GM12878 (cell line): ENCODE measurements at regions not wholly inside any gene's neighbourhood (a gene's known extent, or its start where the extent isn't known, plus 50 kb on each side); places are given as distances from the start of the nearest gene placed in this dataset.

Experiments
- ATAC-seq: fragments of 200-7000 bp; cut with Tn5 transposase; 3 replicates; pipeline ENCODE4 v1.9.1; 2020; ENCODE audit warnings: mild to moderate bottlenecking, moderate library complexity
- BruUV-seq: library from RNA; stranded (reverse); fragments of 400-500 nt; replicated peaks from 2 replicates; lab custom pipeline; 2021; lab: Mats Ljungman, UMichigan
- CTCF ChIA-PET: fragments of 300-600 bp; sonication (Branson Sonifier 250); formaldehyde crosslinking; extraction: SDS; loops from one replicate; lab custom pipeline; 2021; ENCODE audit warnings: inconsistent platforms; lab: Yijun Ruan, JAX
- POLR2A ChIA-PET: fragments of 350-600 bp; formaldehyde crosslinking; extraction: SDS; loops from one replicate; lab custom pipeline; 2021; ENCODE audit warnings: inconsistent platforms; lab: Charles Lee
- RAD21 ChIA-PET: fragments of 300-600 bp; sonication (Branson Sonifier 250); formaldehyde crosslinking; loops from one replicate; lab custom pipeline; 2023; ENCODE audit warnings: antibody characterized with exemption; ENCODE audit not compliant: unreplicated experiment; lab: Charles Lee
- SMC1A ChIA-PET: fragments of 300-600 bp; sonication (Branson Sonifier 250); formaldehyde crosslinking; loops from one replicate; lab custom pipeline; 2023; ENCODE audit not compliant: unreplicated experiment, uncharacterized antibody; lab: Charles Lee
- DNase-seq: peaks from one replicate; pipeline ENCODE4 v3.0.0-alpha.2; 2011; ENCODE audit warnings: low read depth, low spot score
- FAIRE-seq: peaks from 3 replicates; lab custom pipeline; 2011; peaks lifted over from hg19 to GRCh38; lab: Jason Lieb, UNC
- H2AFZ ChIP-seq: 2 replicates; pipeline ENCODE4 v1.6.0; 2011; ENCODE audit warnings: low read depth, low read length, control low read depth; ENCODE audit not compliant: control insufficient read depth
- H3K27ac ChIP-seq: 2 replicates; pipeline ENCODE4 v1.5.1; 2011; ENCODE audit warnings: control low read depth; ENCODE audit not compliant: control insufficient read depth, insufficient read depth
- H3K27me3 ChIP-seq, 2 experiments: replicated peaks in 1 of 2; 2 replicates each; pipeline versions ENCODE4 v1.6.0 to v1.6.1; 2011; ENCODE audit warnings: low read length in 1 of 2; ENCODE audit not compliant: control insufficient read depth in 2 of 2, insufficient read depth in 2 of 2
- H3K36me3 ChIP-seq, 2 experiments: 2 replicates each; pipeline ENCODE4 v1.5.1; 2011; ENCODE audit warnings: low read length in 1 of 2; ENCODE audit not compliant: control insufficient read depth in 2 of 2, insufficient read depth in 2 of 2
- H3K4me1 ChIP-seq: 2 replicates; pipeline ENCODE4 v1.6.1; 2011; ENCODE audit warnings: mild to moderate bottlenecking, low read length, moderate library complexity, mixed read lengths; ENCODE audit not compliant: control insufficient read depth, insufficient read depth
- H3K4me2 ChIP-seq: 2 replicates; pipeline ENCODE4 v1.6.0; 2011; ENCODE audit warnings: control low read depth; ENCODE audit not compliant: control insufficient read depth, insufficient read depth
- H3K4me3 ChIP-seq: fragments of 200-600 bp; sonication (generic); 2 replicates; pipeline ENCODE4 v1.5.1; 2016
- H3K79me2 ChIP-seq: 2 replicates; pipeline ENCODE4 v1.6.0; 2011; ENCODE audit warnings: low read length; ENCODE audit not compliant: control insufficient read depth, insufficient read depth
- H3K9ac ChIP-seq: 2 replicates; pipeline ENCODE4 v1.8.0; 2011; ENCODE audit warnings: low read length, control low read depth, mixed read lengths; ENCODE audit not compliant: control insufficient read depth, insufficient read depth
- H3K9me3 ChIP-seq: replicated peaks from 3 replicates; pipeline ENCODE4 v1.5.1; 2011; ENCODE audit warnings: mild to moderate bottlenecking, low read length; ENCODE audit not compliant: control insufficient read depth, insufficient read depth
- H4K20me1 ChIP-seq: 2 replicates; pipeline ENCODE4 v1.6.0; 2011; ENCODE audit not compliant: control insufficient read depth, insufficient read depth
- ATF7 ChIP-seq: fragments of 450-650 bp; IDR thresholded peaks from 2 replicates; pipeline ENCODE4 v1.6.1; 2016; ENCODE audit warnings: low read depth, mild to moderate bottlenecking
- EP300 ChIP-seq, 2 experiments: fragments of 150-350 bp in 1 of 2; IDR thresholded peaks; 2 replicates each; pipeline ENCODE4 v1.6.1; 2011 to 2012; ENCODE audit warnings: low read depth in 2 of 2, low read length in 2 of 2, borderline replicate concordance in 1 of 2, improper control_type of control experiment in 1 of 2, inconsistent platforms in 1 of 2; ENCODE audit not compliant: control insufficient read depth in 1 of 2
- EZH2 ChIP-seq: IDR thresholded peaks from 2 replicates; pipeline ENCODE4 v1.6.1; 2012; ENCODE audit warnings: low read depth, mild to moderate bottlenecking, control low read depth, inconsistent platforms, low read length, borderline replicate concordance; ENCODE audit not compliant: control insufficient read depth
- IRF4 ChIP-seq: IDR thresholded peaks from 2 replicates; pipeline ENCODE4 v1.6.1; 2011; ENCODE audit warnings: low read depth, low read length
- MXI1 ChIP-seq: fragments of 150-350 bp; IDR thresholded peaks from 2 replicates; pipeline ENCODE4 v1.6.1; 2011; ENCODE audit warnings: low read depth, mild to moderate bottlenecking, inconsistent platforms, low read length, improper control_type of control experiment
- NR2C2 ChIP-seq: IDR thresholded peaks from 2 replicates; pipeline ENCODE4 v1.6.1; 2011; ENCODE audit warnings: borderline replicate concordance, low read depth; ENCODE audit not compliant: control insufficient read depth, insufficient read length
- PAX8 ChIP-seq: fragments of 450-650 bp; IDR thresholded peaks from 2 replicates; pipeline ENCODE4 v1.6.1; 2017; ENCODE audit warnings: mild to moderate bottlenecking, moderate library complexity
- POLR2A ChIP-seq: IDR thresholded peaks from 2 replicates; pipeline ENCODE4 v1.6.1; 2011; ENCODE audit warnings: low read depth, mild to moderate bottlenecking, low read length
- POLR2AphosphoS5 ChIP-seq: IDR thresholded peaks from 2 replicates; pipeline ENCODE4 v1.6.1; 2011; ENCODE audit warnings: mild to moderate bottlenecking, low read length, inconsistent platforms
- RAD21 ChIP-seq: IDR thresholded peaks from 2 replicates; pipeline ENCODE4 v1.6.1; 2011; ENCODE audit warnings: mild to moderate bottlenecking, low read depth, low read length, moderate library complexity; ENCODE audit not compliant: insufficient read depth
- REST ChIP-seq: IDR thresholded peaks from 2 replicates; pipeline ENCODE4 v1.6.1; 2012; ENCODE audit warnings: mild to moderate bottlenecking, low read depth, low read length
- TCF3 ChIP-seq: IDR thresholded peaks from 2 replicates; pipeline ENCODE4 v1.6.1; 2012; ENCODE audit warnings: low read depth, mild to moderate bottlenecking, low read length, borderline replicate concordance; ENCODE audit not compliant: insufficient read depth
- ZNF384 ChIP-seq: IDR thresholded peaks from 2 replicates; pipeline ENCODE4 v1.6.1; 2012; ENCODE audit warnings: low read depth, mild to moderate bottlenecking, low read length, improper control_type of control experiment, borderline replicate concordance
- WGBS: methylation state at CpG from one replicate; pipeline ENCODE4 v1.1.6; 2016; ENCODE audit warnings: low lambda C conversion rate; ENCODE audit not compliant: insufficient replicate concordance, insufficient coverage; ENCODE audit errors: missing lambda C conversion rate; 5-methylcytosine and 5-hydroxymethylcytosine counted together
- in situ Hi-C: fragments of 300-500 bp; cut with MboI; formaldehyde crosslinking; loops from 9 replicates; pipeline ENCODE4 v1.14.3; 2018; ENCODE audit warnings: mixed read lengths
- intact Hi-C: fragments of 100-400 bp; cut with micrococcal nuclease; formaldehyde crosslinking; loops from one replicate; pipeline ENCODE4 v1.14.2; 2022; ENCODE audit not compliant: unreplicated experiment
- TF ChIP-seq, protein P1 (sequence below): IDR thresholded peaks from 2 replicates; pipeline ENCODE4 v1.6.1; 2011; ENCODE audit warnings: borderline replicate concordance, low read depth, mild to moderate bottlenecking, moderate library complexity, low read length; ENCODE audit not compliant: insufficient read depth, poor library complexity, severe bottlenecking

DNA sequence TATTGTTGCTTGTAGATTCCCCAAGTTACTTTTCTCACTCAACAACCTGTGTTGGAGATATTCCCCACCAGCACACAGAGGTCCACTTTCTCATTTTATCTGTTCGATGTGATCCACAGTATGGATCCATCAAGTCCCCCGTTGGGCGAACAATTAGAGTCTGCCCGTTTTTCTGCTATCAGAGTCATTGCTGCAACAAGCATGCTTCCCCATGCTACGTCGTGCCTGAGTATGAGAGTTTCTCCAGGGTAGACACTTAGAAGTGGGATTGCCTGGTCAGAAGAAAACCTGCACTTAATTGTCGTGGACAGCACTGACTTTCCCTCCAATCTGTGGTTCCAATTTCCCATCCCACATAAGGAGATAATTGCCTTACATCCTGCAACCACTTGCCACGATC lies 62.7 kb upstream of the SHOX start:
- H3K36me3 ChIP-seq: no peaks in the 10 kb centered on the region
- TF ChIP-seq EP300 (IDR thresholded peaks at IDR 0.05; ENCODE audit: borderline replicate concordance in 1 of 2, control insufficient read depth in 1 of 2, low read depth in 2 of 2, low read length in 2 of 2): no peak
- intact Hi-C loops (no loop called here), in situ Hi-C loops (no loop called here)
- no peaks in the 10 kb centered on the region for H3K4me1 ChIP-seq
- H3K27ac ChIP-seq: no peak overlapping the region
- ATAC-seq: no peak
- H3K9me3 ChIP-seq: no peaks in the 10 kb centered on the region; the same call in 2 of the 3 replicates
- no peak overlapping the region for H3K4me3 ChIP-seq
- H3K27me3 ChIP-seq: no peaks in the 10 kb centered on the region
- no peak overlapping the region for H3K4me2 ChIP-seq
- no TSS peak for BruUV-seq
- 13% methylated on average over 8 of the region's 8 CpGs for WGBS
- no peak overlapping the region for H3K9ac ChIP-seq
- no peaks in the 10 kb centered on the region for H3K79me2 ChIP-seq
- no peak for FAIRE-seq
- ChIA-PET POLR2A (no interaction called here), SMC1A (no interaction called here), RAD21 (no interaction called here), CTCF (no interaction called here)
- no peaks in the 10 kb centered on the region for H4K20me1 ChIP-seq
- no peak overlapping the region for H2AFZ ChIP-seq
- no peak for DNase-seq

GRCh38 chrX:568311-568710 lies 62.3 kb upstream of the SHOX start:
- ChIA-PET POLR2A (no interaction called here), RAD21 (no interaction called here), CTCF (no interaction called here), SMC1A (no interaction called here)
- in situ Hi-C loops (no loop called here), intact Hi-C loops (no loop called here)
- FAIRE-seq (no peak), ATAC-seq (no peak), DNase-seq (no peak)
- Histone ChIP-seq H3K36me3 (no peaks in the 10 kb centered on the region), H3K4me1 (no peaks in the 10 kb centered on the region), H3K4me2 (no peak overlapping the region), H3K27me3 (no peaks in the 10 kb centered on the region), H3K9me3 (no peaks in the 10 kb centered on the region; the same call in 2 of the 3 replicates), H3K4me3 (no peak overlapping the region), H3K9ac (no peak overlapping the region), H4K20me1 (no peaks in the 10 kb centered on the region), H2AFZ (no peak overlapping the region), H3K79me2 (no peaks in the 10 kb centered on the region), H3K27ac (no peak overlapping the region)
- WGBS: 96% methylated on average over 1 of the region's 1 CpG
- no TSS peak for BruUV-seq
- TF ChIP-seq, protein P1, sequence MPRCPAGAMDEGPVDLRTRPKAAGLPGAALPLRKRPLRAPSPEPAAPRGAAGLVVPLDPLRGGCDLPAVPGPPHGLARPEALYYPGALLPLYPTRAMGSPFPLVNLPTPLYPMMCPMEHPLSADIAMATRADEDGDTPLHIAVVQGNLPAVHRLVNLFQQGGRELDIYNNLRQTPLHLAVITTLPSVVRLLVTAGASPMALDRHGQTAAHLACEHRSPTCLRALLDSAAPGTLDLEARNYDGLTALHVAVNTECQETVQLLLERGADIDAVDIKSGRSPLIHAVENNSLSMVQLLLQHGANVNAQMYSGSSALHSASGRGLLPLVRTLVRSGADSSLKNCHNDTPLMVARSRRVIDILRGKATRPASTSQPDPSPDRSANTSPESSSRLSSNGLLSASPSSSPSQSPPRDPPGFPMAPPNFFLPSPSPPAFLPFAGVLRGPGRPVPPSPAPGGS: no peak
- TF ChIP-seq POLR2AphosphoS5 (no peak), RAD21 (no peak), MXI1 (no peak), PAX8 (no peak), REST (no peak), NR2C2 (no peak), IRF4 (no peak), EZH2 (no peak), ZNF384 (no peak), POLR2A (no peak), TCF3 (no peak), ATF7 (no peak)
